ENCODE measurements at regions not wholly inside any gene's neighbourhood (a gene's known extent, or its start where the extent isn't known, plus 50 kb on each side); places are given as distances from the start of the nearest gene placed in this dataset.
"Not testable (repeated sequence)": the region's sequence is repeated elsewhere in the genome, so short reads cannot be mapped to it uniquely, and the experiment has no call there.

DNA sequence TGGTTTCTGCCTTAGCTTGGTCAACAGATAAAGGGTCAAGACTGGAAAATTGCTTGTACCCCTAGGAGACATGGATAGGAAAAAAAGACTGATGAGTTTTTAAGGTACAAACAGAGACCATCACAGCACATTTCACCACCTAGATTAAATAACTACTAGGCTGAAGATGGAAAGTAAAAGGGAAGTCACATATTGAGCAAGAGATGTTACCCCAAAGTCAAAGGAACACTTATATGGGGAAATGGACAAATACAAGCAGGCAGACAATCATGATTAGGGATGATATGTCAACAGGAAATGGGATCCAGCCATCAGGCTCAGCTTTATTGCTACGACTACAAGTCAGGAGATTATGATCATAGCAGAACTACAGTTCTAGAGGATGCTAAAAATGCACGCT is 1643.1 kb upstream of the CELF4 start:
- no peak for DNase-seq (ENCODE audit: low spot score)
- in situ Hi-C loops (cut with HindIII; ENCODE audit: low sequenced_read_pairs) = no loop called here

GRCh38 chr18:39208190-39208589 is 1642.6 kb upstream of the CELF4 start:
- no peak for DNase-seq (ENCODE audit: low spot score)
- in situ Hi-C loops (cut with HindIII; ENCODE audit: low sequenced_read_pairs) = no loop called here

DNA sequence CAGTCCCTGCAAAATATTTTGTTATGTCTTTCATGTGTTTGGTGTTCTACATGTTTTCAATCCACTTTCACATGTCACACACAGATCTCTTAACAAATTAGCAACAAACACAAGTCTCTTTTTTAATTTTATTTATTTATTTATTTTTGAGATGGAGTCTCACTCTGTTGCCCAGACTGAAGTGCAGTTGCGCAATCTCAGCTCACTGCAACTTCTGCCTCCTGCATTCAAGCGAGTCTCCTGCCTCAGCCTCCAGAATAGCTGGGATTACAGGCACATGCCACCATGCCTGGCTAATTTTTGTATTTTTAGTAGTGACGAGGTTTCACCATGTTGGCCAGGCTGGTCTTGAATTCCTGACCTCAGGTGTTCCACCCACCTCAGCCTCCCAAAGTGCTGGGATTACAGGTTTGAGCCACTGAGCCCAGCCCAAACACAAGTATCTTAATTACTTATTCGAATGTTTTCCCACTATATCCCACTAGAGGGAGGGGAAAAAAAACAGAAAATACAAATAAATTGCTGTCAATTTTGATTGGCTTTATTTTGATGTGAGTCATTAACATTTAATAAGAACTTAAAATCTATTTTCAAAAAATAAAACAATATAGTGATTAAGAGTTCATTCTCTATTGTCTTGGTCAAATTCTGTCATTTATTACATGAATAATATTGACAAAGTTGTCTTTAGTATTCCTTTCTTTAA is 1641.0 kb upstream of the CELF4 start:
- DNase-seq (ENCODE audit: low spot score); in situ Hi-C loops (cut with HindIII; ENCODE audit: low sequenced_read_pairs): not testable (repeated sequence)

- in situ Hi-C loops (cut with HindIII; ENCODE audit: low sequenced_read_pairs) = no loop called here
- DNase-seq (ENCODE audit: low spot score) = no peak
Measured at GRCh38 chr18:39205565-39206195, 1640.1 kb upstream of the CELF4 start.

DNA sequence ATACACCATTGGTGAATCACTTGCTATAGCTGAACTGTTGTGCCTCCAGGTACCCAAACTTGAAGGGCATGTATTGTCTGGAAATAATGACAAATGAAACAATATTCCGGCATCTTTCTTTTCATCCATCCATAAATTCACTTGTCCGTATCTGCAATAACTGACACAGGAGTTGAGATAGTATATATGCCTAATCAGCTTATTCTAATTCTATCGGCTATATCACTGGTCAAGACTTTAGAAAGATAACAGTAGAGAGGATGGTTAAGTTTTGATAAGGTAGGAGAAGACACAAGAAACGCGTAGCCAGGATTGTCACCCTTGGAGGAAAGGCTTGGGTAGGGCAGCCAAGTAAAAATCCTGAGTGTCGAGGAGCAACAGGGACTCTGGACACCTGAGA is 1634.6 kb upstream of the CELF4 start:
- no peak for DNase-seq (ENCODE audit: low spot score)
- in situ Hi-C loops (cut with HindIII; ENCODE audit: low sequenced_read_pairs) = no loop called here

DNA sequence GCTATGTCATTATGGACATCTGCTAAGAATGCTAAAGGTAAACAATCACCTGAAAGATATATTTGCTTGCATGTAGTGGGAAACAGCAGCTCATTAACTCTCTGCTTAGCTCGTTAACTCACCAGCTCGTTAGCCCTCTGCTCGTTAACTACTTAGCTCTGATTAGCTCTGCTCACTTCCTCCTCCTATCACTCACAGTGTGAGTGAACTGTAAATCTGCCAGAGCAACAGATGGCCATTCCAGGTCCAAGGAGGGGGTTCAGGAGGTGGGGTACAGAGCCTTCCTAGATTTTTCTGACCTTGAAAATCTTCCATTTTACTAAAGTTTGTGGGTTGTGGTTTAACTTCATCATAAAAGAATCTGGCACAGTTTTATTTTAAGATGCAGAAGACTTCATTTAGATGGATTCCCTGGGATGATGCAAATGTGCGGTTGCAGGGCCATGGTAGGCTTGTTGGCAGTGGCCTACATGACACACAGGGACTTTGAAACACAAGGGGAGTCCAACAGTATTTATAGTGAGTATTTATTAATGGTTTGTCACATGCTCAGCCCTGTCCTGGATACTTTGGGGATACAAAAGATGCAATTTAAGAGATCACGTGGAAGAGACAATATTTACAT is 1633.7 kb upstream of the CELF4 start:
- in situ Hi-C loops (cut with HindIII; ENCODE audit: low sequenced_read_pairs) = no loop called here
- DNase-seq (ENCODE audit: low spot score) = peak; percentile 83

GRCh38 chr18:39198376-39198775 is 1632.8 kb upstream of the CELF4 start:
- in situ Hi-C loops (cut with HindIII; ENCODE audit: low sequenced_read_pairs) = no loop called here
- peak; percentile 77 for DNase-seq (ENCODE audit: low spot score)

GRCh38 chr18:39191931-39192330 is 1626.3 kb upstream of the CELF4 start:
- DNase-seq (ENCODE audit: low spot score) = no peak
- in situ Hi-C loops (cut with HindIII; ENCODE audit: low sequenced_read_pairs) = no loop called here

GRCh38 chr18:39191058-39191457 is 1625.5 kb upstream of the CELF4 start:
- in situ Hi-C loops (cut with HindIII; ENCODE audit: low sequenced_read_pairs) = no loop called here
- DNase-seq (ENCODE audit: low spot score) = no peak

DNA sequence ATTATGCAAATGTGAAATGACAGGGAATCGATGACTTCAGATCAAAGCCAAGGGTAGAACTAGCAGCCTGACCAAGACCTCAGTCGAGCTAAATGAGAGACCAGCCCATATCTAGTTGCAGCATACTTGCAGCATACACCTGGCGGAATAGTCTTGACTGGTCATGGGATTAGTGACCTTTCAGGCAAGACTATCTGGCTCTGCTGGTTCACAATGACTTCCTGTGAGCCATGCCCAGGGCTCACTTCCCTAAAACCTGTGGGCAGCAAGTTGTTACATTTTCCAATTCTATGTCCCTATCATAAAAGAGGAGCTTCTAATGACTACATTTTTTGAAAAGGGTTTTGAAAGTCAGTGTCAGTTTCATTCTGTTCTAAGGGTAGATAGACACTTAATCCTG is 1624.9 kb upstream of the CELF4 start:
- DNase-seq (ENCODE audit: low spot score) = no peak
- in situ Hi-C loops (cut with HindIII; ENCODE audit: low sequenced_read_pairs) = no loop called here

GRCh38 chr18:39188278-39188677 is 1622.7 kb upstream of the CELF4 start:
- peak; percentile 34 for DNase-seq (ENCODE audit: low spot score)
- in situ Hi-C loops (cut with HindIII; ENCODE audit: low sequenced_read_pairs) = no loop called here

GRCh38 chr18:39186008-39186407 is 1620.4 kb upstream of the CELF4 start:
- no peak for DNase-seq (ENCODE audit: low spot score)

DNA sequence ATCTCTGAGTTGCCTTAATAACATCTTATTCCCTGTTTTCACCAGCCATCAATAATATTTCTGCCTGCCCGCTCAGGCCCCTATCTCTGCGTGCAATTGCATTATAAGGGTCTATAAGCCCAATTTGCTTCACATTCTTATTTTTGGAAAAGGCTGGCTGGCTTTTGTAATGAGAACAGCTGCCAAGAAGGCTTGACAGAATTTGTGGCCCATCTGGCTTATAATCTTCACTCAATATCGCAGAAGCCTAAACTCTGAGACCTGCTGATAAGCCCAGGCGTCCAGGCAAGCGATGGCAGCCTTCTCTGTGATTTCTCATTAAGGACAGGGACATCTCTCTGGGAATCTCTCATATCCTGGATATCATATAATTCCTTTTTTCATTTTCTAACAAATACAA is 1618.6 kb upstream of the CELF4 start:
- peak; percentile 56 for DNase-seq (ENCODE audit: low spot score)
- in situ Hi-C loops (cut with HindIII; ENCODE audit: low sequenced_read_pairs) = no loop called here

More at GRCh38 chr18:39186008-39186407, 1620.4 kb upstream of the CELF4 start:
- in situ Hi-C loops (cut with HindIII; ENCODE audit: low sequenced_read_pairs) = no loop called here

- peak; percentile 27 for DNase-seq (ENCODE audit: low spot score)
- in situ Hi-C loops (cut with HindIII; ENCODE audit: low sequenced_read_pairs) = no loop called here
Measured at GRCh38 chr18:39178166-39178565, 1612.6 kb upstream of the CELF4 start.

DNA sequence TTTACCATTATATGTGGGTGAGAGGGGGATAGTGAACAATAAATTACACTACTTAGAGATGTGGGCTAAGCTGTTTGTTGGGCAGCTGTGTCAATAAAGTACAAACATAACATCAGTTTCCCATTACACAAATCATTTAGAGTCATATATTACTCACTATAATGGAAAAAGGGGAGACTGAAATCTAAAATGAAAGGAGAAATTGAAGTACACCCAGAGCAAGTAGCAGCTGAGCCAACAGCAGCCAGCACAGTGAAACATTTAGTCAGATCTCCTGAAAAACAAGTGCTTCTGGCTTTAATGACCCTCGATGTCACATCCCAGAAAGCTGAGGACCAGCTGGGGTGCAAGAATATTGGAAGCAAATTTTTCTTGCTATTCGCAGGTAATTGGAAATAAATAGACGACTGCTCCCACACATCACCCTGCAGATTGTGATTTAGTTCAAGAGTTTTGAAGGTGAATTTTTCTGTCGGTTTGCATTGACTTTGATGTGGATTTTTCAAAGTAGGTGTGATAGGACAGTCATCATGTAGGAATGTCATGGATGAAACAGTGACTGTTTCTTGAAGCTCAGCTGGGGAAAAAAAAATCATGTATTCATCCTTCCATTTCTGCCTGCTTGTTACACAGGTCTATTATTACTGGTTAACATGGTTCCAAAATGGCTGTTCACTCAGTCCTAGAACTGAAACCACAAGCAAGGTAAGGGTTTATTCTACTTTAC is 1607.3 kb upstream of the CELF4 start:
- in situ Hi-C loops (cut with HindIII; ENCODE audit: low sequenced_read_pairs) = no loop called here

GRCh38 chr18:39168723-39169122 is 1603.1 kb upstream of the CELF4 start:
- in situ Hi-C loops (cut with HindIII; ENCODE audit: low sequenced_read_pairs) = no loop called here
- DNase-seq (ENCODE audit: low spot score) = no peak

More for the DNA sequence above, 1607.3 kb upstream of the CELF4 start:
- no peak for DNase-seq (ENCODE audit: low spot score)

- no peak for DNase-seq (ENCODE audit: low spot score)
- in situ Hi-C loops (cut with HindIII; ENCODE audit: low sequenced_read_pairs) = no loop called here
Measured at GRCh38 chr18:39167990-39168389, 1602.4 kb upstream of the CELF4 start.

- DNase-seq (ENCODE audit: low spot score) = no peak
- in situ Hi-C loops (cut with HindIII; ENCODE audit: low sequenced_read_pairs) = no loop called here
Measured at GRCh38 chr18:39166776-39167175, 1601.2 kb upstream of the CELF4 start.

DNA sequence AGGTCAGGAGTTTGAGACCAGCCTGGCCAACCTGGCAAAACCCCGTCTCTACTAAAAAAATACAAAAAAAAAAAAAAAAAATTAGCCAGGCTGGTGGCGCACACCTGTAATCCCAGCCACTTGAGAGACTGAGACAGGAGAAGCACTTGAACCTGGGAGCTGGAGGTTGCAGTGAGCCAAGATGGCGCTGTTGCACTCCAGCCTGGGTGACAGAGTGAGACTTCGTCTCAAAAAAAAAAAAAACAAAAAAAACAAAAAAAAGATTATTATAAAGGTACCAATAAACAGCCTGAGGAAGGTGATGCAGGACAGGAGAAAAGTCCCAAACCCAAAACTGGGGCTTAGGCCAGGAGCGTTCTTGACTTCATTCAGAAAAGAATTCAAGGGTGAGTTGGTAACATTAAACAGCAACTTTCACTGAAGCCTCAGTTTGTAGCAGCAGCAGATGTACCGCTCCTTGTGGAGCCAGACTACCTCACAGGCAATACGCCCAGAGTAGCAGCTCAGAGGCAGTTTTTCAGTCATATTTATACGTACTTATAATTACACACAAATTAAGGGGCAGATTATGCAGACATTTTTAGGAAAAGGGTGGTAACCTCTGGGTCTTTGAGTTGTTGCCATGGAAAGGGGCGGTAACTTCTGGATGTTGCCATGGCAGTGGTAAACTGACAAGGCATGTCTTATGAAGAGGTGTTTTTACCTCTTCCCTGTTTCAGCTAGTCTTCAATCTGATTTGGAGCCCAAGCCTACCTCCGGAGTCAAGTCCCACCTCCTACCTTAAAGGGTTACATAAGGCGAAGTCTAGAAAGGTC is 1596.6 kb upstream of the CELF4 start:
- in situ Hi-C loops (cut with HindIII; ENCODE audit: low sequenced_read_pairs) = no loop called here
- no peak for DNase-seq (ENCODE audit: low spot score)

All from G401 (cell line).